ENCODE measurements at regions not wholly inside any gene's neighbourhood (a gene's known extent, or its start where the extent isn't known, plus 50 kb on each side); places are given as distances from the start of the nearest gene placed in this dataset.

GRCh38 chr13:58406545-58406944 is 775.0 kb downstream of the PCDH17 start:
- no peak for TF ChIP-seq EZH2phosphoT487 (IDR thresholded peaks at IDR 0.05; ENCODE audit: unreplicated experiment)
- TF ChIP-seq, protein P1, sequence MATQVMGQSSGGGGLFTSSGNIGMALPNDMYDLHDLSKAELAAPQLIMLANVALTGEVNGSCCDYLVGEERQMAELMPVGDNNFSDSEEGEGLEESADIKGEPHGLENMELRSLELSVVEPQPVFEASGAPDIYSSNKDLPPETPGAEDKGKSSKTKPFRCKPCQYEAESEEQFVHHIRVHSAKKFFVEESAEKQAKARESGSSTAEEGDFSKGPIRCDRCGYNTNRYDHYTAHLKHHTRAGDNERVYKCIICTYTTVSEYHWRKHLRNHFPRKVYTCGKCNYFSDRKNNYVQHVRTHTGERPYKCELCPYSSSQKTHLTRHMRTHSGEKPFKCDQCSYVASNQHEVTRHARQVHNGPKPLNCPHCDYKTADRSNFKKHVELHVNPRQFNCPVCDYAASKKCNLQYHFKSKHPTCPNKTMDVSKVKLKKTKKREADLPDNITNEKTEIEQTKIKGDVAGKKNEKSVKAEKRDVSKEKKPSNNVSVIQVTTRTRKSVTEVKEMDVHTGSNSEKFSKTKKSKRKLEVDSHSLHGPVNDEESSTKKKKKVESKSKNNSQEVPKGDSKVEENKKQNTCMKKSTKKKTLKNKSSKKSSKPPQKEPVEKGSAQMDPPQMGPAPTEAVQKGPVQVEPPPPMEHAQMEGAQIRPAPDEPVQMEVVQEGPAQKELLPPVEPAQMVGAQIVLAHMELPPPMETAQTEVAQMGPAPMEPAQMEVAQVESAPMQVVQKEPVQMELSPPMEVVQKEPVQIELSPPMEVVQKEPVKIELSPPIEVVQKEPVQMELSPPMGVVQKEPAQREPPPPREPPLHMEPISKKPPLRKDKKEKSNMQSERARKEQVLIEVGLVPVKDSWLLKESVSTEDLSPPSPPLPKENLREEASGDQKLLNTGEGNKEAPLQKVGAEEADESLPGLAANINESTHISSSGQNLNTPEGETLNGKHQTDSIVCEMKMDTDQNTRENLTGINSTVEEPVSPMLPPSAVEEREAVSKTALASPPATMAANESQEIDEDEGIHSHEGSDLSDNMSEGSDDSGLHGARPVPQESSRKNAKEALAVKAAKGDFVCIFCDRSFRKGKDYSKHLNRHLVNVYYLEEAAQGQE (IDR thresholded peaks at IDR 0.05; ENCODE audit: unreplicated experiment) = no peak
- no peak for TF ChIP-seq CTCF (conservative IDR thresholded peaks at IDR 0.05; ENCODE audit: low read depth in 2 of 2)
- TF ChIP-seq CREB1 (CRISPR knock-in tag; IDR thresholded peaks at IDR 0.05; ENCODE audit: low read depth) = no peak
- TF ChIP-seq ZNF331 (CRISPR knock-in tag; IDR thresholded peaks at IDR 0.05; ENCODE audit: low read depth) = no peak
- TF ChIP-seq NANOG (IDR thresholded peaks at IDR 0.05; ENCODE audit: borderline replicate concordance) = no peak
- TF ChIP-seq STAT1 (IDR thresholded peaks at IDR 0.05; ENCODE audit: unreplicated experiment) = no peak
- TF ChIP-seq JUNB (IDR thresholded peaks at IDR 0.05; ENCODE audit: unreplicated experiment) = no peak
- TF ChIP-seq, protein P2, sequence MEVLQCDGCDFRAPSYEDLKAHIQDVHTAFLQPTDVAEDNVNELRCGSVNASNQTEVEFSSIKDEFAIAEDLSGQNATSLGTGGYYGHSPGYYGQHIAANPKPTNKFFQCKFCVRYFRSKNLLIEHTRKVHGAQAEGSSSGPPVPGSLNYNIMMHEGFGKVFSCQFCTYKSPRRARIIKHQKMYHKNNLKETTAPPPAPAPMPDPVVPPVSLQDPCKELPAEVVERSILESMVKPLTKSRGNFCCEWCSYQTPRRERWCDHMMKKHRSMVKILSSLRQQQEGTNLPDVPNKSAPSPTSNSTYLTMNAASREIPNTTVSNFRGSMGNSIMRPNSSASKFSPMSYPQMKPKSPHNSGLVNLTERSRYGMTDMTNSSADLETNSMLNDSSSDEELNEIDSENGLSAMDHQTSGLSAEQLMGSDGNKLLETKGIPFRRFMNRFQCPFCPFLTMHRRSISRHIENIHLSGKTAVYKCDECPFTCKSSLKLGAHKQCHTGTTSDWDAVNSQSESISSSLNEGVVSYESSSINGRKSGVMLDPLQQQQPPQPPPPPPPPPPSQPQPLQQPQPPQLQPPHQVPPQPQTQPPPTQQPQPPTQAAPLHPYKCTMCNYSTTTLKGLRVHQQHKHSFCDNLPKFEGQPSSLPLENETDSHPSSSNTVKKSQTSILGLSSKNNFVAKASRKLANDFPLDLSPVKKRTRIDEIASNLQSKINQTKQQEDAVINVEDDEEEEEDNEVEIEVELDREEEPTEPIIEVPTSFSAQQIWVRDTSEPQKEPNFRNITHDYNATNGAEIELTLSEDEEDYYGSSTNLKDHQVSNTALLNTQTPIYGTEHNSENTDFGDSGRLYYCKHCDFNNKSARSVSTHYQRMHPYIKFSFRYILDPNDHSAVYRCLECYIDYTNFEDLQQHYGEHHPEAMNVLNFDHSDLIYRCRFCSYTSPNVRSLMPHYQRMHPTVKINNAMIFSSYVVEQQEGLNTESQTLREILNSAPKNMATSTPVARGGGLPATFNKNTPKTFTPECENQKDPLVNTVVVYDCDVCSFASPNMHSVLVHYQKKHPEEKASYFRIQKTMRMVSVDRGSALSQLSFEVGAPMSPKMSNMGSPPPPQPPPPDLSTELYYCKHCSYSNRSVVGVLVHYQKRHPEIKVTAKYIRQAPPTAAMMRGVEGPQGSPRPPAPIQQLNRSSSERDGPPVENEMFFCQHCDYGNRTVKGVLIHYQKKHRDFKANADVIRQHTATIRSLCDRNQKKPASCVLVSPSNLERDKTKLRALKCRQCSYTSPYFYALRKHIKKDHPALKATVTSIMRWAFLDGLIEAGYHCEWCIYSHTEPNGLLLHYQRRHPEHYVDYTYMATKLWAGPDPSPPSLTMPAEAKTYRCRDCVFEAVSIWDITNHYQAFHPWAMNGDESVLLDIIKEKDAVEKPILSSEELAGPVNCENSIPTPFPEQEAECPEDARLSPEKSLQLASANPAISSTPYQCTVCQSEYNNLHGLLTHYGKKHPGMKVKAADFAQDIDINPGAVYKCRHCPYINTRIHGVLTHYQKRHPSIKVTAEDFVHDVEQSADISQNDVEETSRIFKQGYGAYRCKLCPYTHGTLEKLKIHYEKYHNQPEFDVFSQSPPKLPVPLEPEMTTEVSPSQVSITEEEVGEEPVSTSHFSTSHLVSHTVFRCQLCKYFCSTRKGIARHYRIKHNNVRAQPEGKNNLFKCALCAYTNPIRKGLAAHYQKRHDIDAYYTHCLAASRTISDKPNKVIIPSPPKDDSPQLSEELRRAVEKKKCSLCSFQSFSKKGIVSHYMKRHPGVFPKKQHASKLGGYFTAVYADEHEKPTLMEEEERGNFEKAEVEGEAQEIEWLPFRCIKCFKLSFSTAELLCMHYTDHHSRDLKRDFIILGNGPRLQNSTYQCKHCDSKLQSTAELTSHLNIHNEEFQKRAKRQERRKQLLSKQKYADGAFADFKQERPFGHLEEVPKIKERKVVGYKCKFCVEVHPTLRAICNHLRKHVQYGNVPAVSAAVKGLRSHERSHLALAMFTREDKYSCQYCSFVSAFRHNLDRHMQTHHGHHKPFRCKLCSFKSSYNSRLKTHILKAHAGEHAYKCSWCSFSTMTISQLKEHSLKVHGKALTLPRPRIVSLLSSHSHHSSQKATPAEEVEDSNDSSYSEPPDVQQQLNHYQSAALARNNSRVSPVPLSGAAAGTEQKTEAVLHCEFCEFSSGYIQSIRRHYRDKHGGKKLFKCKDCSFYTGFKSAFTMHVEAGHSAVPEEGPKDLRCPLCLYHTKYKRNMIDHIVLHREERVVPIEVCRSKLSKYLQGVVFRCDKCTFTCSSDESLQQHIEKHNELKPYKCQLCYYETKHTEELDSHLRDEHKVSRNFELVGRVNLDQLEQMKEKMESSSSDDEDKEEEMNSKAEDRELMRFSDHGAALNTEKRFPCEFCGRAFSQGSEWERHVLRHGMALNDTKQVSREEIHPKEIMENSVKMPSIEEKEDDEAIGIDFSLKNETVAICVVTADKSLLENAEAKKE (CRISPR knock-in tag; IDR thresholded peaks at IDR 0.05) = no peak
- TF ChIP-seq EZH2 (IDR thresholded peaks at IDR 0.05; ENCODE audit: low read depth, unreplicated experiment) = no peak
- TF ChIP-seq ZNF114 (CRISPR knock-in tag; IDR thresholded peaks at IDR 0.05) = no peak
- TF ChIP-seq POLR2AphosphoS5 (IDR thresholded peaks at IDR 0.05; ENCODE audit: low read depth) = no peak
- no peak for TF ChIP-seq ETS1 (IDR thresholded peaks at IDR 0.05)
- H3K9me3 Mint-ChIP-seq = no peaks in the 10 kb centered on the region
- H3K4me1 ChIP-seq (ENCODE audit: insufficient read depth) = no peaks in the 10 kb centered on the region

More at GRCh38 chr13:58406545-58406944, 775.0 kb downstream of the PCDH17 start:
- Histone ChIP-seq H3K27ac (ENCODE audit: low read depth) (no peak overlapping the region), H3F3A (replicated peaks; ENCODE audit: low read depth) (no peaks in the 10 kb centered on the region), H3K4me3 (no peak overlapping the region), H3K4me2 (no peak overlapping the region), H4K20me1 (replicated peaks; ENCODE audit: insufficient read depth) (no peaks in the 10 kb centered on the region), H3K9me2 (ENCODE audit: insufficient read depth) (0 out of 2 replicates have a peak, but pooled peaks cover 4% of the 10 kb centered on the region), H3K79me2 (replicated peaks; ENCODE audit: insufficient read depth) (no peaks in the 10 kb centered on the region), H3K36me3 (ENCODE audit: insufficient read depth) (peaks cover 5% of the 10 kb centered on the region; the same call in 1 of the 2 replicates), H3K27me3 (ENCODE audit: insufficient read depth) (no peaks in the 10 kb centered on the region), H2AFZ (no peak overlapping the region)
- no peak for DNase-seq (ENCODE audit: low spot score)
- H3K4me1 Mint-ChIP-seq = no peaks in the 10 kb centered on the region
- peaks cover 2% of the 10 kb centered on the region for H3K27me3 Mint-ChIP-seq (ENCODE audit: insufficient read depth, low read depth, poor library complexity)
- H3K27ac Mint-ChIP-seq = no peak overlapping the region
- no peaks in the 10 kb centered on the region for H3K36me3 Mint-ChIP-seq (ENCODE audit: low read depth)
- no peak overlapping the region for H3K4me3 Mint-ChIP-seq
- ATAC-seq = no peak

Data from GM23338 (cell line).